Memory B cell (primary cell): ENCODE measurements at regions not wholly inside any gene's neighbourhood (a gene's known extent, or its start where the extent isn't known, plus 50 kb on each side); places are given as distances from the start of the nearest gene placed in this dataset.

Experiments
- ATAC-seq: fragments of 150-1000 bp; cut with Tn5 transposase; 2 replicates; pipeline ENCODE4 v1.10.0; 2021; ENCODE audit warnings: low read depth, mild to moderate bottlenecking, moderate library complexity
- DNase-seq, 2 donors: peaks; one replicate each; pipeline ENCODE4 v3.0.0; 2022; ENCODE audit warnings: low spot score in 2 of 2
- H3K27ac Mint-ChIP-seq: one replicate; pipeline ENCODE4 v1.8.0; 2022; ENCODE audit warnings: mild to moderate bottlenecking, moderate library complexity, mixed read lengths
- H3K27me3 Mint-ChIP-seq: one replicate; pipeline ENCODE4 v1.8.0; 2022; ENCODE audit warnings: mixed read lengths
- H3K36me3 Mint-ChIP-seq: one replicate; pipeline ENCODE4 v1.8.0; 2022; ENCODE audit warnings: mild to moderate bottlenecking, mixed read lengths
- H3K4me1 Mint-ChIP-seq: one replicate; pipeline ENCODE4 v1.8.0; 2022; ENCODE audit warnings: mixed read lengths
- H3K4me3 Mint-ChIP-seq: one replicate; pipeline ENCODE4 v1.8.0; 2022; ENCODE audit warnings: mild to moderate bottlenecking, moderate library complexity, mixed read lengths
- H3K9me3 Mint-ChIP-seq: one replicate; pipeline ENCODE4 v1.8.0; 2022; ENCODE audit warnings: mixed read lengths

- ATAC-seq (no peak), DNase-seq (no peak)
- Mint-ChIP-seq H3K4me1 (peaks cover 12% of the 10 kb centered on the region), H3K27ac (no peak overlapping the region), H3K4me3 (no peak overlapping the region), H3K27me3 (peaks cover 6% of the 10 kb centered on the region), H3K9me3 (no peaks in the 10 kb centered on the region), H3K36me3 (peaks cover 2% of the 10 kb centered on the region)
These were observed 227.0 kb upstream of the POU2AF2 start for GRCh38 chr11:111018566-111018965.

DNA sequence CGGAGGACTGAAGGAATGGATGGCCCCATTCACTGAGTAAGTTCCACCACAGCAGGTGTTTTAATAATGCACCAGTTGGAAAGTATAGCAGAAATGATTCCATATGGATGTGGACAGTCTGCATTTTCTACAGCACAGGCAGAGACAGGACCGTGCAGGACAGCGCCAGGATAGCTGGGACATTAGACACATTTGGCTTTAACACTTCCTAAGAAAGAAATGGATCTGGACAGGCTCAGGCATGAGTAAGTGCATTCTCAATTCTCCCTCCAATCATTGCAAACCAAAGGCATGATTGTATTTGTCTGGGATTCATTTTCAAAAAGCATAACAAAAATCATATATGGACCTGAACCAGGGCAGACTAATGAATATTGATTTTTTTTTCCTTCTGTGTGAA lies 233.0 kb upstream of the POU2AF2 start:
- no peak for ATAC-seq
- H3K27me3 Mint-ChIP-seq, result peaks cover 14% of the 10 kb centered on the region
- H3K4me1 Mint-ChIP-seq, result peaks cover 14% of the 10 kb centered on the region
- H3K27ac Mint-ChIP-seq, result no peak overlapping the region
- H3K36me3 Mint-ChIP-seq, result no peaks in the 10 kb centered on the region
- no peak for DNase-seq
- H3K4me3 Mint-ChIP-seq, result no peak overlapping the region
- no peaks in the 10 kb centered on the region for H3K9me3 Mint-ChIP-seq

DNA sequence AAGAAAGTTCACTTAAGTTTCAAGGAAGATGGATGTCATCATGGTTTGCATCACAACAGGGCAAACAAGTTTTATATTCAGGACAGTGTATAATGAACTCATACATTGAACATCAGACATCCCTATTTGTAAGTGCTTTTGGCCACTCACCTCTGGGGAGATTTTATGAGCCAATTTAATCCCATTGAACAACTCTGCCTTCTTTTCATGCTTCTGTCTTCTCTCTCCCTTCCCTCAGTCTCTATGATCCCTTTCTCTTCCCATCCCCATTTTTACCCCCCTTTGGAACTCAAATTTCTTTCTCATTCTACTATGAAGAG lies 234.3 kb upstream of the POU2AF2 start:
- Mint-ChIP-seq H3K9me3 (no peaks in the 10 kb centered on the region), H3K36me3 (no peaks in the 10 kb centered on the region), H3K27ac (no peak overlapping the region), H3K4me3 (no peak overlapping the region), H3K4me1 (peaks cover 14% of the 10 kb centered on the region), H3K27me3 (peaks cover 17% of the 10 kb centered on the region)
- ATAC-seq (no peak), DNase-seq (no peak)

GRCh38 chr11:111010391-111011274 lies 234.9 kb upstream of the POU2AF2 start:
- no peaks in the 10 kb centered on the region for H3K36me3 Mint-ChIP-seq

GRCh38 chr11:111006227-111006626 lies 239.3 kb upstream of the POU2AF2 start:
- H3K4me1 Mint-ChIP-seq, result peaks cover 5% of the 10 kb centered on the region
- H3K4me3 Mint-ChIP-seq, result no peak overlapping the region
- ATAC-seq (no peak), DNase-seq (no peak)
- no peaks in the 10 kb centered on the region for H3K9me3 Mint-ChIP-seq
- H3K27ac Mint-ChIP-seq, result no peak overlapping the region
- no peaks in the 10 kb centered on the region for H3K36me3 Mint-ChIP-seq
- peaks cover 9% of the 10 kb centered on the region for H3K27me3 Mint-ChIP-seq

More at GRCh38 chr11:111010391-111011274, 234.9 kb upstream of the POU2AF2 start:
- H3K4me1 Mint-ChIP-seq, result peaks cover 14% of the 10 kb centered on the region
- H3K27me3 Mint-ChIP-seq, result peaks cover 17% of the 10 kb centered on the region
- H3K4me3 Mint-ChIP-seq, result no peak overlapping the region
- ATAC-seq (no peak), DNase-seq (no peak)
- no peak overlapping the region for H3K27ac Mint-ChIP-seq
- H3K9me3 Mint-ChIP-seq, result no peaks in the 10 kb centered on the region

- DNase-seq, result no peak
- H3K4me3 Mint-ChIP-seq, result no peak overlapping the region
- peaks cover 1% of the 10 kb centered on the region for H3K9me3 Mint-ChIP-seq
- no peak overlapping the region for H3K27ac Mint-ChIP-seq
- H3K27me3 Mint-ChIP-seq, result peaks cover 3% of the 10 kb centered on the region
- H3K36me3 Mint-ChIP-seq, result no peaks in the 10 kb centered on the region
- peaks cover 5% of the 10 kb centered on the region for H3K4me1 Mint-ChIP-seq
- ATAC-seq, result no peak
These were observed 243.4 kb upstream of the POU2AF2 start for GRCh38 chr11:111001986-111002611.

- peaks cover 5% of the 10 kb centered on the region for H3K4me1 Mint-ChIP-seq
- peaks cover 1% of the 10 kb centered on the region for H3K9me3 Mint-ChIP-seq
- H3K27me3 Mint-ChIP-seq, result peaks cover 2% of the 10 kb centered on the region
- no peaks in the 10 kb centered on the region for H3K36me3 Mint-ChIP-seq
- no peak for DNase-seq
- H3K27ac Mint-ChIP-seq, result no peak overlapping the region
- ATAC-seq, result no peak
- no peak overlapping the region for H3K4me3 Mint-ChIP-seq
These were observed 244.5 kb upstream of the POU2AF2 start for GRCh38 chr11:111001081-111001430.

DNA sequence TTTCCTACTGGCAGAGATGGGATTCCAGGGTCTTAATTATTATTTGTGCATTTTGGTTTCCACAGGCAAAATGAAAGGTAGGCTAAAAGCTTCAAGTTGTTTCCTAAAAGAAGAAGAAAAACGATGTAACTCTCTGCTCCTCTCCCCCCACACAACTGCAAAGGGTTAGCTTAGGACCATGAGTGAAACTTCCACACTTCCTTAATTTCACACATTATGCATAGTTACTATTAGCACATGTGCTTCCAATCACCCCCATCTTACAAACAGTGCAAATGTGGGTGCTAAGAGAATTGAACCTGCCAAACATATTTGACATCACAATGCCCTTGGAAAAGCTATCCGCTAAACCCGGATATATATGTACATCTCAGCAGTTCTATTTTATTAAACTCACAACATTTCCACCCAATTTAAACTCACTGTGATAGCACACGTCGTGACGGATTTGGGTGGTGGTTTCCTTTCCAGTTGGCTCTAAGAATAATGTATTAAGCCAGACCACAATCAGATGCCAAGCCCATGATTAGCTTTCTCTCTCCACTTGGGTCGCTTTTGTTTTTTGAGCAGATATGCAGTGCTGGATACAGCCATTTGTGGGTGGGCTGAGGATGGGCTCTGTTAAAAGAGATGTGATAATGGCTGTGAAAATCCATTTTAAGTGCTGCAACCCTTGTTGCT lies 245.0 kb upstream of the POU2AF2 start:
- ATAC-seq (peak; percentile 61), DNase-seq (no peak)
- no peak overlapping the region for H3K4me3 Mint-ChIP-seq
- H3K9me3 Mint-ChIP-seq, result peaks cover 1% of the 10 kb centered on the region
- H3K4me1 Mint-ChIP-seq, result peaks cover 5% of the 10 kb centered on the region
- no peak overlapping the region for H3K27ac Mint-ChIP-seq
- H3K36me3 Mint-ChIP-seq, result no peaks in the 10 kb centered on the region
- peaks cover 2% of the 10 kb centered on the region for H3K27me3 Mint-ChIP-seq

DNA sequence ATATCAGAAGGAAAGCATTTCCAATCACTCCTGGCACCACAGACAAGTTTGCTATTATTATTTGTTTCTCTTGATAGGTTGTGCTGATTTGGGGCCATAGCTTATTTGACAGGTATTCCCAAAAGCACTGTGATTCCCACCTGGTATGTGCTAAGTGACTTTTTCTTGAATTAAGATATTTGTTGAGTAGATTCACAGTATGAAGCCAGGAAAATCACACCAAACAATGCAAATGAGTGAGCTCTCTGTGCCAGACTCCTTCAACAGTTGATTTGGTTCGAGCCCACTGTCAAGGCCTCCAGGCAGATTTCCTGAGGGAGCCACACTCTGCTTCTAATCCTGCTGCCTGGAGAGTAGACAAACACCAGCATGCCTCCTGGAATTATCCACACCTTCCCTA lies 253.0 kb upstream of the POU2AF2 start:
- Mint-ChIP-seq H3K9me3 (no peaks in the 10 kb centered on the region), H3K4me1 (peaks cover 6% of the 10 kb centered on the region), H3K27me3 (peaks cover 3% of the 10 kb centered on the region), H3K4me3 (no peak overlapping the region), H3K36me3 (no peaks in the 10 kb centered on the region), H3K27ac (no peak overlapping the region)
- ATAC-seq, result no peak
- DNase-seq, result no peak

- no peaks in the 10 kb centered on the region for H3K36me3 Mint-ChIP-seq
- H3K27ac Mint-ChIP-seq, result no peak overlapping the region
- H3K4me3 Mint-ChIP-seq, result no peak overlapping the region
- peaks cover 6% of the 10 kb centered on the region for H3K4me1 Mint-ChIP-seq
- ATAC-seq, result no peak
- peaks cover 4% of the 10 kb centered on the region for H3K27me3 Mint-ChIP-seq
- DNase-seq, result no peak
- H3K9me3 Mint-ChIP-seq, result no peaks in the 10 kb centered on the region
These were observed 253.7 kb upstream of the POU2AF2 start for GRCh38 chr11:110991661-110992355.

GRCh38 chr11:110990311-110990710 lies 255.2 kb upstream of the POU2AF2 start:
- H3K4me3 Mint-ChIP-seq, result no peak overlapping the region
- peaks cover 4% of the 10 kb centered on the region for H3K27me3 Mint-ChIP-seq
- H3K9me3 Mint-ChIP-seq, result no peaks in the 10 kb centered on the region
- H3K36me3 Mint-ChIP-seq, result no peaks in the 10 kb centered on the region
- no peak overlapping the region for H3K27ac Mint-ChIP-seq
- ATAC-seq (no peak), DNase-seq (no peak)
- H3K4me1 Mint-ChIP-seq, result peaks cover 6% of the 10 kb centered on the region

DNA sequence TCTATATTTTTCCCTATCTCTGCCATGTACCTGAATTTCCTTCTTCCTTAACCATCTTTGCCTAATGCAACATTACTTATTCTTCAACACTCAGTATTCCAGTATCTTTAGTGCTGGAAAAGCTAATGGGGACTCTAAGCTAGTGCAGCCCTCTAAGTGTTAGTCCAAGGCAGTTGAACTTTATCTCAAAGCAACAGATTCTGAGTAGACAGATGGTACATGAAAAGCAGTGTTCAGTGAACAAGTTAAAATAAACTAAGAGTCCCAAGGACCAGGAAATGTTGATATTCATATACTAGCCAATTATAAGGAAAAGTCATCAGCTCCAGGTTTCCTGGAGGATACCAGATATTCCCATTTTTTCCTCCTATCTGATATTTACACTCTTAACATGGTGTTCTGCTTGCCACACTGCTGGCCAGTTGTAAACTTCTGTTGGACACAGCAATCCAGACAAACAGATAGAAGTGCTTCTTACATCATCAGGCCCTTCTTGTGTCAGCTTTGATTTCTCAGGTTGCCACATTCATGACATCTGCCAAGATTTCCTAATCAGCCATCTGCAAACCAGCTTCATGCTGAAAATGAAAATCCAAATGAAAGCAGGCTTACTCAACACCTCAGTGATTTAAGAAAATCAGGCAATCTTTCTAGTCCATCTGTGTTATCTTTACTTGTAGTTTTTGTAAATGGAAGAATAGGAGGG lies 255.9 kb upstream of the POU2AF2 start:
- ATAC-seq (no peak), DNase-seq (no peak)
- Mint-ChIP-seq H3K36me3 (no peaks in the 10 kb centered on the region), H3K9me3 (no peaks in the 10 kb centered on the region), H3K27ac (no peak overlapping the region), H3K4me3 (no peak overlapping the region), H3K27me3 (peaks cover 4% of the 10 kb centered on the region), H3K4me1 (peaks cover 8% of the 10 kb centered on the region)

DNA sequence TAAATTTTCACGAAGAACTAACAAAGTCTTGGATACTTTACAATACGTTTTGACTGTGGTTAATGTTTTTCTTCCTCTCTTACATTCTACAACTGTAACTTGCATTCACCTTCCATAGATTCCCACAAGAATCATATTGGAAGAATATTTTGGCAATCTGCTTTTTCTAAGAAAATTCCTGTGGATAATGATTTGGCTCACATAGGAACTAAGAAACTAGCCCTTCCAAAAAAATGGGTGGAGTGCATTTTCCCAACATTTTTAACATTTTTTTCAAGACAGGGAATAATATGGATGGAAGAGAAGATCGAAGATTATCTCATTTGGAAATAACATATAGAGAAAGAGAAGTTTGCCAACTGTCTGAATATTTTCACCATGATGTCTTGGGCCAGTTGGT lies 256.9 kb upstream of the POU2AF2 start:
- H3K27me3 Mint-ChIP-seq, result peaks cover 4% of the 10 kb centered on the region
- H3K9me3 Mint-ChIP-seq, result no peaks in the 10 kb centered on the region
- DNase-seq, result no peak
- H3K36me3 Mint-ChIP-seq, result no peaks in the 10 kb centered on the region
- H3K27ac Mint-ChIP-seq, result no peak overlapping the region
- H3K4me3 Mint-ChIP-seq, result no peak overlapping the region
- no peak for ATAC-seq
- peaks cover 8% of the 10 kb centered on the region for H3K4me1 Mint-ChIP-seq
